IMR-90 (cell line): ENCODE measurements at regions not wholly inside any gene's neighbourhood (a gene's known extent, or its start where the extent isn't known, plus 50 kb on each side); places are given as distances from the start of the nearest gene placed in this dataset.

Experiments used
- ATAC-seq: fragments of 200-7000 bp; cut with Tn5 transposase; 2 replicates; pipeline ENCODE4 v1.9.1; 2020; ENCODE audit warnings: low read depth, mild to moderate bottlenecking, moderate library complexity
- BruUV-seq: library from RNA; stranded (reverse); fragments of 400-500 nt; replicated peaks from 2 replicates; lab custom pipeline; 2021; lab: Mats Ljungman, UMichigan
- CTCF ChIA-PET: fragments of 300-600 bp; formaldehyde crosslinking; extraction: SDS; loops from one replicate; lab custom pipeline; 2021; ENCODE audit warnings: antibody characterized with exemption; lab: Yijun Ruan, JAX
- POLR2A ChIA-PET: fragments of 300-600 bp; sonication (Branson Sonifier 250); formaldehyde crosslinking; loops from one replicate; lab custom pipeline; 2022; ENCODE audit warnings: antibody characterized with exemption; ENCODE audit not compliant: unreplicated experiment; lab: Charles Lee
- DNase-seq: peaks from one replicate; pipeline ENCODE4 v3.0.0; 2013
- H2AFZ ChIP-seq: replicated peaks from 2 replicates; pipeline ENCODE3; 2013; ENCODE audit warnings: low read length, mild to moderate bottlenecking; ENCODE audit not compliant: poor library complexity
- H2AK5ac ChIP-seq: 2 replicates; pipeline ENCODE4 v1.6.1; 2013; ENCODE audit warnings: low read depth, low read length, inconsistent platforms
- H2AK9ac ChIP-seq: replicated peaks from 2 replicates; pipeline ENCODE3; 2013; ENCODE audit warnings: mild to moderate bottlenecking, low read depth, low read length, moderate library complexity; ENCODE audit not compliant: poor library complexity
- H2BK120ac ChIP-seq: 2 replicates; pipeline ENCODE4 v1.6.1; 2013; ENCODE audit warnings: low read depth, low read length, inconsistent platforms
- H2BK15ac ChIP-seq: 3 replicates; pipeline ENCODE4 v1.6.1; 2013; ENCODE audit warnings: low read depth, low read length, inconsistent platforms
- H2BK20ac ChIP-seq: 2 replicates; pipeline ENCODE4 v1.6.1; 2013; ENCODE audit warnings: low read depth, mild to moderate bottlenecking, inconsistent platforms, low read length, moderate library complexity
- H2BK5ac ChIP-seq: 2 replicates; pipeline ENCODE4 v1.6.1; 2013; ENCODE audit warnings: mild to moderate bottlenecking, low read depth, low read length, inconsistent platforms; ENCODE audit not compliant: poor library complexity, severe bottlenecking
- H3K14ac ChIP-seq: replicated peaks from 2 replicates; pipeline ENCODE4 v1.6.1; 2013; ENCODE audit warnings: low read depth, low read length, inconsistent platforms
- H3K18ac ChIP-seq: 2 replicates; pipeline ENCODE4 v1.6.1; 2013; ENCODE audit warnings: low read depth, low read length, control low read depth
- H3K23ac ChIP-seq: 2 replicates; pipeline ENCODE4 v1.6.1; 2013; ENCODE audit warnings: low read depth, low read length, inconsistent platforms
- H3K27ac ChIP-seq: 2 replicates; pipeline ENCODE4 v1.5.1; 2013; ENCODE audit warnings: mild to moderate bottlenecking, control low read depth, low read length; ENCODE audit not compliant: insufficient read depth
- H3K27me3 ChIP-seq: 2 replicates; pipeline ENCODE4 v1.6.1; 2013; ENCODE audit warnings: low read length; ENCODE audit not compliant: control insufficient read depth, insufficient read depth
- H3K36me3 ChIP-seq: 2 replicates; pipeline ENCODE4 v1.6.1; 2013; ENCODE audit warnings: low read length, mixed read lengths; ENCODE audit not compliant: control insufficient read depth, insufficient read depth
- H3K4ac ChIP-seq: 2 replicates; pipeline ENCODE4 v1.6.1; 2013; ENCODE audit warnings: low read depth, low read length, inconsistent platforms
- H3K4me1 ChIP-seq: 2 replicates; pipeline ENCODE4 v1.6.1; 2013; ENCODE audit warnings: low read length, mixed read lengths; ENCODE audit not compliant: control insufficient read depth, insufficient read depth
- H3K4me2 ChIP-seq: 2 replicates; pipeline ENCODE4 v1.6.1; 2013; ENCODE audit warnings: low read depth, mild to moderate bottlenecking, control low read depth, low read length, moderate library complexity
- H3K4me3 ChIP-seq: 2 replicates; pipeline ENCODE4 v1.5.1; 2013; ENCODE audit warnings: low read depth, mild to moderate bottlenecking, control low read depth, low read length, moderate library complexity; ENCODE audit not compliant: insufficient read depth
- H3K56ac ChIP-seq: 2 replicates; pipeline ENCODE4 v1.6.1; 2013; ENCODE audit warnings: low read length, inconsistent platforms; ENCODE audit not compliant: insufficient read depth; ENCODE audit errors: extremely low read depth
- H3K79me1 ChIP-seq, 2 experiments: 2 replicates each; pipeline ENCODE4 v1.6.1; 2013; ENCODE audit warnings: low read length in 2 of 2, inconsistent platforms in 1 of 2, low read depth in 1 of 2
- H3K9ac ChIP-seq: 2 replicates; pipeline ENCODE4 v1.6.1; 2013; ENCODE audit warnings: low read depth, low read length, control low read depth
- H3K9me1 ChIP-seq: 2 replicates; pipeline ENCODE4 v1.6.1; 2013; ENCODE audit warnings: low read length, inconsistent platforms; ENCODE audit not compliant: insufficient read depth
- H3K9me3 ChIP-seq: 2 replicates; pipeline ENCODE4 v1.6.1; 2013; ENCODE audit warnings: low read length; ENCODE audit not compliant: control insufficient read depth, insufficient read depth
- H4K20me1 ChIP-seq: 2 replicates; pipeline ENCODE4 v1.6.1; 2013; ENCODE audit warnings: low read length, inconsistent platforms; ENCODE audit not compliant: insufficient read depth
- H4K5ac ChIP-seq: 2 replicates; pipeline ENCODE4 v1.6.1; 2013; ENCODE audit warnings: mild to moderate bottlenecking, low read depth, low read length, control low read depth
- H4K8ac ChIP-seq, 2 experiments: 2 replicates each; pipeline ENCODE4 v1.6.1; 2013; ENCODE audit warnings: low read depth in 2 of 2, low read length in 2 of 2, control low read depth in 1 of 2, inconsistent platforms in 1 of 2
- H4K91ac ChIP-seq: 2 replicates; pipeline ENCODE4 v1.6.1; 2013; ENCODE audit warnings: low read depth, low read length, inconsistent platforms; ENCODE audit not compliant: insufficient read depth
- CHD1 ChIP-seq: IDR thresholded peaks from 2 replicates; pipeline ENCODE4 v1.6.1; 2012; ENCODE audit warnings: low read depth, low read length, improper control_type of control experiment
- CTCF ChIP-seq: conservative IDR thresholded peaks from 2 replicates; pipeline ENCODE4 v1.5.1; 2012; ENCODE audit warnings: mild to moderate bottlenecking, low read depth, low read length, improper control_type of control experiment
- FOS ChIP-seq: fragments of 150-350 bp; IDR thresholded peaks from 2 replicates; pipeline ENCODE4 v1.6.1; 2016; ENCODE audit warnings: low read depth, low read length
- MAFK ChIP-seq: IDR thresholded peaks from 2 replicates; pipeline ENCODE4 v1.6.1; 2012; ENCODE audit warnings: low read depth, low read length, improper control_type of control experiment
- NFE2L2 ChIP-seq: fragments of 150-350 bp; IDR thresholded peaks from 2 replicates; pipeline ENCODE4 v1.6.1; 2016; ENCODE audit warnings: low read depth, mild to moderate bottlenecking, low read length
- RAD21 ChIP-seq: IDR thresholded peaks from 2 replicates; pipeline ENCODE4 v1.6.1; 2012; ENCODE audit warnings: low read length, improper control_type of control experiment
- RFX5 ChIP-seq: IDR thresholded peaks from 2 replicates; pipeline ENCODE4 v1.8.0; 2012; ENCODE audit warnings: low read depth, mild to moderate bottlenecking, low read length, moderate library complexity
- SMC3 ChIP-seq: fragments of 150-350 bp; IDR thresholded peaks from 2 replicates; pipeline ENCODE4 v1.6.1; 2016; ENCODE audit warnings: low read depth, mild to moderate bottlenecking, antibody characterized with exemption, low read length, moderate library complexity
- WGBS, 2 experiments: methylation state at CpG; one replicate each; pipeline versions ENCODE4 v1.1.5 to v1.1.7; 2013; ENCODE audit warnings: missing lambda C conversion rate in 2 of 2; ENCODE audit not compliant: insufficient read length in 1 of 2; ENCODE audit errors: extremely low coverage in 2 of 2; 5-methylcytosine and 5-hydroxymethylcytosine counted together
- dilution Hi-C: fragments of 300-500 bp; cut with HindIII; formaldehyde crosslinking; loops from one replicate; pipeline ENCODE4 v1.14.3; 2018; ENCODE audit warnings: low sequenced_read_pairs; ENCODE audit not compliant: unreplicated experiment
- in situ Hi-C: fragments of 300-500 bp; cut with MboI; formaldehyde crosslinking; loops from 3 replicates; pipeline ENCODE4 v1.14.3; 2019; ENCODE audit warnings: low sequenced_read_pairs, inconsistent platforms, mixed read lengths
- intact Hi-C: fragments of 100-400 bp; cut with micrococcal nuclease; formaldehyde crosslinking; loops from 2 replicates; pipeline ENCODE4 v1.10.0; 2022

- Histone ChIP-seq H3K79me1 (no peaks in the 10 kb centered on the region), H2BK20ac (no peak overlapping the region), H3K4me3 (no peak overlapping the region), H2BK15ac (no peak overlapping the region), H3K14ac (no peak overlapping the region), H2AFZ (no peak overlapping the region), H3K9ac (no peak overlapping the region), H3K9me3 (no peaks in the 10 kb centered on the region), H2BK5ac (no peak overlapping the region), H4K8ac (no peak overlapping the region), H3K36me3 (no peaks in the 10 kb centered on the region), H3K56ac (no peak overlapping the region), H3K27me3 (no peaks in the 10 kb centered on the region), H3K9me1 (no peaks in the 10 kb centered on the region), H3K23ac (no peak overlapping the region), H3K18ac (no peak overlapping the region), H4K5ac (no peak overlapping the region), H2AK9ac (no peak overlapping the region), H3K4ac (no peak overlapping the region), H3K4me1 (no peaks in the 10 kb centered on the region), H2AK5ac (no peak overlapping the region), H3K27ac (no peak overlapping the region), H2BK120ac (no peak overlapping the region), H3K4me2 (no peak overlapping the region), H4K20me1 (no peaks in the 10 kb centered on the region), H4K91ac (no peak overlapping the region)
- no peak for DNase-seq
- intact Hi-C loops: no loop called here
- no CpG with 5 or more reads among the region's 1 CpG for WGBS, 2 experiments
- in situ Hi-C loops: no loop called here
- TF ChIP-seq CTCF (no peak), MAFK (no peak), RAD21 (no peak), CHD1 (no peak), RFX5 (no peak), FOS (no peak), SMC3 (no peak), NFE2L2 (no peak)
- CTCF ChIA-PET: no interaction called here
- ATAC-seq: no peak
- no TSS peak for BruUV-seq
- POLR2A ChIA-PET: no interaction called here
- dilution Hi-C loops: no loop called here
These were observed 528.0 kb downstream of the DACH1 start for GRCh38 chr13:71339005-71339404.
